GM21360 (cell line): ENCODE measurements at regions not wholly inside any gene's neighbourhood (a gene's known extent, or its start where the extent isn't known, plus 50 kb on each side); places are given as distances from the start of the nearest gene placed in this dataset.
"Not testable (repeated sequence)": the region's sequence is repeated elsewhere in the genome, so short reads cannot be mapped to it uniquely, and the experiment has no call there.

ENCODE experiments used
- ATAC-seq: cut with Tn5 transposase; IDR thresholded peaks from one replicate; pipeline ENCODE4 v1.9.1; 2021; ENCODE audit warnings: mild to moderate bottlenecking, moderate library complexity; ENCODE audit not compliant: unreplicated experiment

DNA sequence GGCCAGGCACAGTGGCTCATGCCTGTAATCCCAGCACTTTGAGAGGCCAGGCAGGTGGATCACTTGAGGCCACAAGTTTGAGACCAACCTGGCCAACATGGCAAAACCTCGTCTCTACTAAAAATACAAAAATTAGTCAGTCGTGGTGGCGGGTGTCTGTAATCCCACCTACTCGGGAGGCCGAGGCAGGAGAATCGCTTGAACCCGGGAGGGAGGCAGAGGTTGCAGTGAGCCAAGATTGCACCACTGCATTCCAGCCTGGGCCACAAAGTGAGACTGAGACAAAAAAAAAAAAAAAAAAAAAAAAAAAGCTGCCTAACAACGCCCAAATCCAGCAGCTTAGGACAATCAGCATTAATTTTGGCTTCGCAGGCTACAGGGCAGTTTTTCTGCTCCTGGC is 167.1 kb downstream of the GOSR1 start:
- ATAC-seq: not testable (repeated sequence)

DNA sequence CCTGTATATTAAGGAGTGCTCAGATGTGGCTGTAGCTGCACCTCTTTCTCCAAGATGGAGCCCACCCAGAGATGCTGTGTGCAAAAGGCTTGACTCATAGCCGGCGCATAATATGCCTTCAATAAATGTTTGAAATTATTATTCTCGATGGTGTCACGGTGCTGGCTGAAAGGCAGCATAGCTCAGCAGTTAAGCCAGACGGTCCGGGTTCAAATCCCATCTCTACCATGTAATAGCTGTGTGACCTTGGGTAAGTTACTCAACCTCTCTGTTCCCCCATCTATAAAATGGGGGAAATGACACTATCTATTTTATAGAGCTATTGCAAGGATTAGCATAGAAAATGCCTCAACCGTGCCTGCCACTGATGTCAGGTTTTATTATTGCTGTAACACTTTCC is 164.2 kb downstream of the GOSR1 start:
- ATAC-seq: not testable (repeated sequence)

DNA sequence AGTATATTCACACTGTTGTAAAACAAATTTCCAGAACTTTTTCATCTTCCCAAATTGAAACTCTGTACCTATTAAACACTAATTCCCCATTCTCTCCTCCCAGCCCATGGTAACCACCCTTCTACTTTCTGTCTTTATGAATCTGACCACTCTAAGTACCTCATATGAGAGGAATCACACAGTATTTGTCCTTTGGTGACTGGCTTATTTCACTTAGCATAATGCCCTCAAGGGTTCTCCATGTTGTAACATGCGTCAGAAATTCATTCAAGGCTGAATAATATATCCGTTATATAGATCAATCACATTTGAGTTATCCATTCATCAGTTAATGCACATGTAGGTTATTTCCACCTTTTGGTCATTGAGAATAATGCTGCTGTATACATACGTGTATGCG is 162.2 kb downstream of the GOSR1 start:
- ATAC-seq: not testable (repeated sequence)

DNA sequence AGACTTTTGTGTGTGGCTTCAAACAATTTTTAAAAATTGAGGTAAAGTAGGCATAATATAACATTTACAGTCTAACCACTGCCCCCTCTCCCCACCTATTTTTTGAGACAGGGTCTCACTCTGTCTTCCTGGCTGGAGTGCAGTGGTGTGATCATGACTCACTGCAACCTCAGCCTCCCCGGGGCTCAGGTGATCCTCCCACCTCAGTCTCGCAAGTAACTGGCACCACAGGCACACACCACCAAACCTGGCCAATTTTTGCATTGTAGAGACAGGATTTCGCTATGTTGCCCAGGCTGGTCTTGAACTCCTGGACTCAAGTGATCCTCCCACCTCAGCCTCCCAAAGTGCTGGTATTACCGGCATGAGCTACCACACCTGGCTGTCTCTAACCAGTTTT is 161.8 kb downstream of the GOSR1 start:
- ATAC-seq: not testable (repeated sequence)

DNA sequence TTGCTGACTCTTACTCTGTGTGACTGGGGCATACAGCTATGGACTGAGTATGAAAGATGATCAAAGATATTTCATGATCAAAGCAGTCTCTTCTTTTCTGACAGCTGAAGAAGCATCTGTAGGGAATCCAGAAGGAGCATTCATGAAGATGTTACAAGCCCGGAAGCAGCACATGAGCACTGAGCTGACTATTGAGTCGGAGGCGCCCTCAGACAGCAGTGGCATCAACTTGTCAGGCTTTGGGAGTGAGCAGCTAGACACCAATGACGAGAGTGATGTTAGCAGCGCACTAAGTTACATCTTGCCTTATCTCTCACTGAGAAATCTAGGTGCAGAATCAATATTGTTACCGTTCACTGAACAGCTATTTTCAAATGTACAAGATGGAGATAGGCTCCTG is 154.4 kb downstream of the GOSR1 start:
- ATAC-seq: not testable (repeated sequence)

DNA sequence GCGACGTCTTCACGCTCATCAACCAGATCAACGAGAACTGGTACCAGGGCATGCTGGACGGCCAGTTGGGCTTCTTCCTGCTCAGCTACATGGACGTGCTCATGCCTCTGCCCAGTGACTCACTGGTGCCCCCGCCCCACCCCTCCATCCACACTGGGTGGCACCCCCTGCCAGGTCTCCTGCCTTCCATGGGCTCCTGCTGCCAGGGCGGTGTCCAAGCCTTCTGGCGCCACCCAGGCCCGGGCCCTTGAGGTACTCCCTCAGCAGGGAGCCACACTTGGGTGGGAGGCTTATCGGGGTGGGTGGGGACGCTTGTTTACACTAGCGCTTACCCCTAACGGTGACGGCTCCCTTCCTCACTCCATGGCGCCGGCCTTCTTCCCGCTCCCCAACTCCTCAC is 148.2 kb downstream of the GOSR1 start:
- ATAC-seq: not testable (repeated sequence)

DNA sequence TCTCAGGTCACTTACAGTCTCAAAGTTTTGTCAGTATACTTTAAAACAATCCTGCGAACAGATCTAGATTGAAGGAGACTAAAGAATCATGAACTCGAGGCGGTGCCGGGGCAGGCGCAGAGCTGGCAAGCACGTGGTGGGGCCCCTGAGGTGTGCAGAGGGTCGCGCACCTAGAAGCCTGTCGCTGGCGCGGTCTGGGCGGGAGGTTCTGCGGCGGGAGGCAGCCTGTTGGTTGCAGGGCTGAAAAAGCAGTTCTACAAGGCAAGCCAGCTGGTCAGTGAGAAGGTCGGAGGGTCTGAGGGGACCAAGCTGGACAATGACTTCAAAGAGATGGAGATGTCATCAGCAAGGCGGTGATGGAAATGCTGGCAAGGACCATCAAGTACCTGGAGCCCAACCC is 147.0 kb downstream of the GOSR1 start:
- not testable (repeated sequence) for ATAC-seq

DNA sequence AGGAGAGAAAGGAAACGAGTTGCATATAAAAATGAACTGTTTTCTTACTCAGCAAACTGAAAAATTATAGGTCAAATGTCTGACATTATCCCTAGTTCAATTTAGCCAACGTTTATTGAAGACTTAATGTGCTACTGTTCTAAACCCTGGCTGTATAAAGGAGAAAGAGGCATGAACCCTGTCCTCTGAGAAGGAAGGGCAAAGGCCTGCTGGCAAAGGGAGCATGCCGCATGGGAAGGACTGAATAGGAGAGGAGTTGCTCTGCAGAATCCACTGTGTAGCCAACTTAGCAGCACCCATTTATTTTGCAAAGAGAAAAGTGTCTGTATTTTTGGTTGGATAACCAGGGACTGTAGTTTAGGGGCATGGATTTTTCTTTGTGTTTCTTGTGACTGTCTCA is 132.5 kb downstream of the GOSR1 start:
- not testable (repeated sequence) for ATAC-seq

DNA sequence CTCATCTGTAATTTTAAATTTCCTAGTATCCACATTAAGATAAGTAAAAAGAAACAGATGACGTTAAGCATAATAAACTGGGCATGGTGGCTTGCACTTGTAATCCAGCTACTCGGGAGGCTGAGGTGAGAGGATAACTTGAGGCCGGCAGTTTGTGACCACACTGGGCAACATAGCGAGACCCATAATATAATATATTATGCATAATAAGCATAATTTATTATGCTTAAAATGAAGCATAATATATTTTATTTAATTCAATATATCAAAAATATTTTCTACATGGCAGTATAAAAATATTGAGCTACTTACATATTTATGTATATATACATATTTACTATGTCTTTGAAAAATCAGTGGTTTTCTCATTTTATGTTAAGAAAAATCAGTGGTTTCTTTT is 128.3 kb downstream of the GOSR1 start:
- ATAC-seq: no peak

DNA sequence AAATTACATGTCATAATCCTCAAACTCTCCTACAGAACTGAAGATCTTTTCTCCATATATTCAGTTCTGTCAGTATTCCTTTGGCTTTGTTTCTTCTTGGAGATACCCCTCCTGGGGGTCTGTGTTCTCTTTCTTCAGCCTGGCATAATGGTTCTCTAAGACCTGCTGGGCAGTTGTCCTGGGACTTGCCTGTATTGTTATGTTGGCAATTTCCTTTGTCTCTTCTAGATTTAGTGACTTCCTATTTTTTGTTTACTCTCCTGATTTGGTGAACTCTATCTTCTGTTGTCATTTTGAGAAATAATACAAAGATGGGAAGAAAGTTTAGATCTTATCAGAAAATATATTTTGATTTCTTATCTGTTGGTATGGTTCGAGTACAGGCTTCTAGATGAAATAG is 127.8 kb downstream of the GOSR1 start:
- ATAC-seq: no peak

DNA sequence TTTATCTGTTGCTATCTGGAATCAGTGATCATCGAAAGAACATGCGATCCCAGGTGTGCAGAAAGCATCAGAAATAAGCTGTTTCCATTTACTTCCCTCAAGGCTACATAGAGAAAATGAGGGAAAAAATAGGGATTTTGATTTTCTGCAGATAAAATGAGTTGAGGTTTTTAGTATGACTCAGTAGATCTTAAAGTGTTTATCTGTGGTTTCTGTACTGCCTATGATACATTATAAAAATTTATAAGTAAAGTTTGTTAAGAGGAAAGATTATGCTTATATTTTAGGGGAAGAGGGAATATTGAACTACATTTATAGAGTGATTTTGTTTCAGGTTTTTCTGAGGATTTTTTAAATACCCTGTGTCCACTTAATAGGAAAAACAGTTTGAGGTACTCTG is 125.2 kb downstream of the GOSR1 start:
- ATAC-seq: not testable (repeated sequence)

DNA sequence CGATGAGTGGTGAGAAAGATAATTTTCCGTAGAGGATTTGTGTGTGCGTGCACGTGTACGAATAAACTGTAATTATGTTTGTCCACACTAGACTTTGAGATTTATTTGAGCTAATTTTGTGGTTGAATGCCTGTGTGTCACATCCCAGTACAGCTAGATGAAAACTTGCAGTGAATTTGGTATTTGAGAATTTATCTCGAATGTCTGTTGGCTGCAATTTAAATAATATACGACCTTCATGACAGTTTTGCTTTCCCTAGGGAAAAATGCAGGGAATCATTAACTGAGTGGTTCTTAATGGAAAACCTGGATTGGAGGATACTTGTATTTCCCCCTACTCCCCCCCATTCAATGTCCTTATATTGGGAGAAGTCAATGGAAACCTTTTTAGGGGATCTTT is 124.8 kb downstream of the GOSR1 start:
- ATAC-seq: not testable (repeated sequence)

DNA sequence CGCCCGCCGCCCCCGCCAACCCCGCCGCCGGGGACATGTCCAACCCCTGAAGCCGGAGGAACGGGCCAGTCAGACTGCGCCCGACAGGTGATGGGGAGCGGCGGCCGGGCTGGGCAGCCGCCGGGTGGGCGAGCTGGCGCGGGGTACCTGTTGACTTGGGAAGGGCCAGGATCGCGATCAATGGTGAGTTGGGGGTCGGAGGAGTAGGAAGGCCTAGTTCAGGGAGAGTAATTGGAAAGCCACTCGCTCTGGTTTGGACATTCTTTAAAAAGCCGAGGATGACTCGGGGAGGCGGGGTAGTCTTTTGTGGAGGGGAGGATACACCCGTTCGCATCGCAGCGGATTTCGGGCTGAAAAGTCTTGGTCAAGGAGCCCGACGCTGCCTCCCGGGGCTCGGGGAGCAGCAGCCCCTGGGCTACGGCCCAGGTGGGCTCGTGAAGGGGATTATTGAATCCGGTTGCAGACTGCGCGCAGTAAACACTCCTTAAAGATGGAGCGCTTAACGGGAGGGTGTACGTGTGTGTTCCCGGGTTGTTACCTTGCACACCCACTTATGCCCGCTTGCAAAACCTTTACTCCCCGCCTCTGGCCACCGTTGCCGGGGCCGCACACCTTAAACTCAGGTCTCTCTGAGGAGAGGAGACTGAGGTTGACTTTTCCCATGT is 123.8 kb downstream of the GOSR1 start:
- peak; percentile 14 for ATAC-seq

DNA sequence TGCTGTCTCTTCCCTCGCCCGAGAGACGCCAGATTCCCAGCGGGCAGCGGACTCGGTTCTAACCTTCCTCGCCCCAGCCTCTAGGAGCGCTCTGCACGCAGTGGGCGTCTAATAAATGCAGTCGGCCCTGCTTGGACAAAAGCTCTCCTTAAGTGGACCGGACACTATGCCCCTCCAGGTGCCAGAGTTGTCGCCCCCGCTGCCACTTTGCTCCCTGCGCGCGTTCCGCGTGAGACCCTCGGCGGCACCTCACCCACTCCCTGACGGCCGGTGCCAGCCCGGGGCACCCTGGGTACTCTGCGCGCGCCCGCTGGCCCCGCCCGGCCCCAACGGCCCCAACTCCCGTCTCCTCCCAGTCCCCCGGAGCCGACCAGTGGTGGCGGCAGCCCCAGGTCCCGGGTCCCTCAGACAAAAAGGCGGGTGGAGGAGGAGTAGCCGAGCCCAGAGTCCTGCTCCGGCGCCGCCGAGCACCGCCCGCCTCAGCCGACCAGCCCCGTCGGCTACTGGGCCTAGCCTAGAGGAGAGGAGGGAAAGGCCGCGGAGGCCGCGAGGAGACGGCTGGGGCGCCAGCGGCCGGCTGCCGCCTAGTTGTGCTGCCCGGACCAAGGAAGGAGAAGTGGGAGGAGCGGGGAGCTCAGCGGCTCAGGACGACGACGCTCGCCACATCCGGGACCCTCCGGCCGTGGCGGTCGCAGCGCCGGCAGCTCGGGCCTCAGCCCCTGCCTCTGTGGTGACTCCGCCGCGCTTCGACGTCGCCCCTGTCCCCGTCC is 123.0 kb downstream of the GOSR1 start:
- ATAC-seq: peak; percentile 75

DNA sequence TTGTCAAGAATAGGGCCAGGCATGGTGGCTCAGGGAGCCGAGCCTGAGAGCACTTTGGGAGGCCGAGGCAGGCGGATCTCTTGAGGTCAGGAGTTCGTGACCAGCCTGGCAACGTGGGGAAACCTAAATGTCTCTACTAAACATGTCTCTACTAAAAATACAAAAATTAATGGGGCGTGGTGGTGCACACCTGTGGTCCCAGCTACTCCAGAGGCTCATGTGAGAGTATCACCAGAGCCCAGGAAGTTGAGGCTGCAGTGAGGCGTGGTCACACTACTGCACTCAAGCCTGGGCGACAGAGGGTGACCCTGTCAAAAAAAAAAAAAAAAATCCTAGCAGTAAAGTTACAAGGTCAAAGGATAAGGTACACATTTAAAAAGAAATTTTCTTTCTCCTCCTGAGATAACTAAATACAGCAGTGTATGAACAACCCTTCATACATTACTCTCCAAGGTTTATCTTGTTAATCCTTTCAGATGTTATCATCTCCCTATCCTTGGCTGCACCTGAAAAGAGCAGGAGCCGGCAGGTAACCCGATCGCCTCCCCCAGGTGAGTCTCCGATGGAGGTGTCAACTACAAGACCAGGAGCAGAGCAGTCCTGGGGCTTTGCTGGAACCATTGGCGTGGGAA is 122.3 kb downstream of the GOSR1 start:
- ATAC-seq: no peak

DNA sequence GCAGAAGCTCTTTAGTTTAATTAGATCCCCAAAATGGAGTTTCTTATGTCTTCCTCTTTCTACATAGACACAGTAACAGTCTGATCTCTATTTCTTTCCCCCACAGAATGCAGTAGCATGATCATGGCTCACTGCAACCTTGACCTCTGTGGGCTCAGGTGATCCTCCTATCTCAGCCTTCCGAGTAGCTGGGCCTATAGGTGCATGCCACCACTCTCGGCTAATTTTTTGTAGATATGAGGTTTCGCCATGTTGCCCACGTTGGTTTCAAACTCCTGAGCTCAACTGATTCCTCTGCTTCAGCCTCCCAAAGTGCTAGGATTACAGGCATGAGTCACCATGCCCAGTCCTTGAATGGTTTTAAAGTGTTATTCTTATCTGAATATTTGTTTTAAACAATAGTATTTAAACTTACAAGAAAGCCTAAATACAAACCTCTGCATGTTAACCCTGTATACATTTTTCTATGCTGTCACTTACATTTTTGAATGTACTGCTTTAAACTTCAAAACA is 120.6 kb downstream of the GOSR1 start:
- no peak for ATAC-seq

DNA sequence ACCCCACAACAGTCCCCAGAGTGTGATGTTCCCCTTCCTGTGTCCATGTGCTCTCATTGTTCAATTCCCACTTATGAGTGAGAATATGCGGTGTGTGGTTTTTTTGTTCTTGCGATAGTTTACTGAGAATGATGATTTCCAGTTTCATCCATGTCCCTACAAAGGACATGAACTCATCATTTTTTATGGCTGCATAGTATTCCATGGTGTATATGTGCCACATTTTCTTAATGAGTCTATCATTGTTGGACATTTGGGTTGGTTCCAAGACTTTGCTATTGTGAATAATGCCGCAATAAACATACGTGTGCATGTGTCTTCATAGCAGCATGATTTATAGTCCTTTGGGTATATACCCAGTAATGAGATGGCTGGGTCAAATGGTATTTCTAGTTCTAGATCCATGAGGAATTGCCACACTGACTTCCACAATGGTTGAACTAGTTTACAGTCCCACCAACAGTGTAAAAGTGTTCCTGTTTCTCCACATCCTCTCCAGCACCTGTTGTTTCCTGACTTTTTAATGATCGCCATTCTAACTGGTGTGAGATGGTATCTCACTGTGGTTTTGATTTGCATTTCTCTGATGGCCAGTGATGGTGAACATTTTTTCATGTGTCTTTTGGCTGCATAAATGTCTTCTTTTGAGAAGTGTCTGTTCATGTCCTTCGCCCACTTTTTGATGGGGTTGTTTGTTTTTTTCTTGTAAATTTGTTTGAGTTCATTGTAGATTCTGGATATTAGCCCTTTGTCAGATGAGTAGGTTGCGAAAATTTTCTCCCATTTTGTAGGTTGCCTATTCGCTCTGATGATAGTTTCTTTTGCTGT is 120.0 kb downstream of the GOSR1 start:
- ATAC-seq: not testable (repeated sequence)

DNA sequence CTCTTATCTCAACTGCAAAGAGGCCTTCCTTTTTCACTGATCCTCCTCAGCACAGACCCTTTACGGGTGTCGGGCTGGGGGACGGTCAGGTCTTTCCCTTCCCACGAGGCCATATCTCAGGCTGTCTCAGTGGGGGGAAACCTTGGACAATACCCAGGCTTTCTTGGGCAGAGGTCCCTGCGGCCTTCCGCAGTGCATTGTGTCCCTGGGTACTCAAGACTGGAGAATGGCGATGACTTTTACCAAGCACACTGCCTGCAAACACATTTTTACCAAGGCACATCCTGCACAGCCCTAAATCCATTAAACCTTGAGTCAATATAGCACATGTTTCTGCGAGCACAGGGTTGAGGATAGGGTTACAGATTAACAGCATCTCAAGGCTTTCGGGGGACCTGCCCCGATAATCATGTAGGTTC is 117.8 kb downstream of the GOSR1 start:
- not testable (repeated sequence) for ATAC-seq

DNA sequence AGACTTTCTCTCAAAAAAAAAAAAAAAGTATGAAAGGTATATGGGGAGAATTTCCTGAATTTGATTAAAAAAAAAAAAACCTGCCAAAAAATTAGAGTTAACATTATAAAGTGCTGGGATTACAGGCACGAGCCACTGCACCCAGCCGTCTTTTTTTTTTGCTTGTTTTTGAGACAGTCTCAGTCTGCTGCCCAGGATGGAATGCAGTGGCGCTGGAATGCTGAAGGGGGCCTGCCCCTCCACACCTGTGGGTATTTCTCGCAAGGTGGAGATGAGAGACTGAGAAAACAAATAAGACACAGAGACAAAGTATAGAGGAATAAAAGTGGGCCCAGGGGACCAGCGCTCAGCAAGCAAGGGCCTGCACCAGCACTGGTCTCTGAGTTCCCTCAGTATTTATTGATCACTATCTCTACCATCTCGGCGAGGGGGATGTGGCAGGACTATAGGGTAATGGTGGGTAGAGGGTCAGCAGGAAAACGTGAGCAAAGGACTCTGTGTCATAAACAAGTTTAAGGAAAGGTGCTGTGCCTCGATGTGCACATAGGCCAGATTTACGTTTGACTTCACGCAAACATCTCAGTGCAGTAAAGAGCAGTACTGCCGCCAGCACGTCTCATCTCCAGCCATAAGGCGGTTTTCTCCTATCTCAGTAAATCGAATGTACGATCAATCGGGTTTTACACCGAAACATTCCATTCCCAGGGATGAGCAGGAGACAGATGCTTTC is 117.2 kb downstream of the GOSR1 start:
- no peak for ATAC-seq

DNA sequence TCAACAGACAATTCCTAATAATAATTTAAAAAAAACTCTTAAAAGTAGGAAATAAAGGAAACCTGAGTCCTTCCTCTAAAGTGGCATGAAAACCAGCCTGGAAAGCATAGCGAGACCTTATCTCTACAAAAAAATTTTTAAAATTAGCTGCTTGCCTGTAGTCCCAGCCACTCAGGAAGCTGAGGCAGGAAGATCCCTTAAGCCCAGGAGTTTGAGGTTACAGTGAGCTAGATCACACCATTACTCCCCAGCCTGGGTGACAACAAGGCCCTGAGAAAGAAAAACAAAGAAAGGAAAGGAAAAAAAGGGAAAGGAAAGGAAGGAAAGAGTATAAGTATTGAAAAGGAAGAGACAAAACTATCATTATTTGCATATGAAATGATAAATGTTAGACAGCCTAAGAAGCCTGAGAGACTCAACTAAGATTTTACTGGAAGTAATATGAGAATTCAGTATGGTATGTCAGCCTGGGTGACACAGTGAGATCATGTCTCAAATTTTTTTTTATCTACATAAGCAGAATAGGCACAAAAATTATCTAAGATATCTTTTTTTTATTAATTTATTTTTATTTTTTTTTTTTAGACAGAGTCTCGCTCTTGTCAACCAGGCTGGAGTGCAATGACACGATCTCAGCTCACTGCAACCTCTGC is 113.0 kb downstream of the GOSR1 start:
- ATAC-seq: no peak
